ENCODE measurements at regions not wholly inside any gene's neighbourhood (a gene's known extent, or its start where the extent isn't known, plus 50 kb on each side); places are given as distances from the start of the nearest gene placed in this dataset.

- intact Hi-C loops (cut with micrococcal nuclease): no loop called here
- no peaks in the 10 kb centered on the region for H3K9me3 Mint-ChIP-seq
Measured at GRCh38 chr2:111675419-111676194, 208.4 kb downstream of the ANAPC1 start.

GRCh38 chr2:111676291-111676822, 207.6 kb downstream of the ANAPC1 start:
- no peak for DNase-seq
- no peaks in the 10 kb centered on the region for H3K9me3 Mint-ChIP-seq
- peaks cover 11% of the 10 kb centered on the region for H3K27me3 Mint-ChIP-seq (ENCODE audit: low read depth)
- H3K36me3 Mint-ChIP-seq (ENCODE audit: low read depth): no peaks in the 10 kb centered on the region
- no peak overlapping the region for H3K4me3 Mint-ChIP-seq
- H3K27ac Mint-ChIP-seq: no peak overlapping the region
- H3K4me1 Mint-ChIP-seq (ENCODE audit: low read depth): peaks cover 5% of the 10 kb centered on the region
- CTCF ChIA-PET: interaction anchor here (2.3 kb wide), 1 partner anchor 15 kb away, joined by 7 read pairs; no protein-coding TSS in a partner anchor
- intact Hi-C loops (cut with micrococcal nuclease): no loop called here

More at GRCh38 chr2:111675419-111676194, 208.4 kb downstream of the ANAPC1 start:
- no peak for DNase-seq
- Mint-ChIP-seq H3K4me3 (no peak overlapping the region), H3K27ac (no peak overlapping the region), H3K4me1 (ENCODE audit: low read depth) (peaks cover 5% of the 10 kb centered on the region), H3K36me3 (ENCODE audit: low read depth) (no peaks in the 10 kb centered on the region), H3K27me3 (ENCODE audit: low read depth) (peaks cover 13% of the 10 kb centered on the region)
- CTCF ChIA-PET: no interaction called here

- H3K27me3 Mint-ChIP-seq (ENCODE audit: low read depth): peaks cover 11% of the 10 kb centered on the region
- H3K4me1 Mint-ChIP-seq (ENCODE audit: low read depth): peaks cover 5% of the 10 kb centered on the region
- intact Hi-C loops (cut with micrococcal nuclease): no loop called here
- no peaks in the 10 kb centered on the region for H3K36me3 Mint-ChIP-seq (ENCODE audit: low read depth)
- no peaks in the 10 kb centered on the region for H3K9me3 Mint-ChIP-seq
- no peak for DNase-seq
- H3K27ac Mint-ChIP-seq: no peak overlapping the region
- no peak overlapping the region for H3K4me3 Mint-ChIP-seq
- CTCF ChIA-PET: interaction anchor here (2.3 kb wide), 1 partner anchor 13 kb away, joined by 7 read pairs; no protein-coding TSS in a partner anchor
Measured at GRCh38 chr2:111678161-111678560, 205.8 kb downstream of the ANAPC1 start.

GRCh38 chr2:111678651-111679050, 205.3 kb downstream of the ANAPC1 start:
- Mint-ChIP-seq H3K36me3 (ENCODE audit: low read depth) (no peaks in the 10 kb centered on the region), H3K27ac (no peak overlapping the region), H3K4me3 (no peak overlapping the region), H3K27me3 (ENCODE audit: low read depth) (peaks cover 11% of the 10 kb centered on the region), H3K9me3 (no peaks in the 10 kb centered on the region), H3K4me1 (ENCODE audit: low read depth) (peaks cover 5% of the 10 kb centered on the region)
- CTCF ChIA-PET: interaction anchor here (2.3 kb wide), 1 partner anchor 13 kb away, joined by 7 read pairs; no protein-coding TSS in a partner anchor
- intact Hi-C loops (cut with micrococcal nuclease): no loop called here
- DNase-seq: no peak

GRCh38 chr2:111679202-111679601, 204.8 kb downstream of the ANAPC1 start:
- no peaks in the 10 kb centered on the region for H3K36me3 Mint-ChIP-seq (ENCODE audit: low read depth)
- H3K27ac Mint-ChIP-seq: no peak overlapping the region
- CTCF ChIA-PET: no interaction called here
- intact Hi-C loops (cut with micrococcal nuclease): no loop called here
- H3K27me3 Mint-ChIP-seq (ENCODE audit: low read depth): peaks cover 11% of the 10 kb centered on the region
- H3K4me1 Mint-ChIP-seq (ENCODE audit: low read depth): peaks cover 5% of the 10 kb centered on the region
- no peak for DNase-seq
- no peak overlapping the region for H3K4me3 Mint-ChIP-seq
- no peaks in the 10 kb centered on the region for H3K9me3 Mint-ChIP-seq

- no peaks in the 10 kb centered on the region for H3K4me1 Mint-ChIP-seq (ENCODE audit: low read depth)
- intact Hi-C loops (cut with micrococcal nuclease): no loop called here
- H3K27me3 Mint-ChIP-seq (ENCODE audit: low read depth): no peaks in the 10 kb centered on the region
- no peaks in the 10 kb centered on the region for H3K36me3 Mint-ChIP-seq (ENCODE audit: low read depth)
- no peak overlapping the region for H3K4me3 Mint-ChIP-seq
- no peak overlapping the region for H3K27ac Mint-ChIP-seq
- H3K9me3 Mint-ChIP-seq: no peaks in the 10 kb centered on the region
- DNase-seq: no peak
- CTCF ChIA-PET: no interaction called here
Measured at GRCh38 chr2:111684611-111685010, 199.4 kb downstream of the ANAPC1 start.

- CTCF ChIA-PET: no interaction called here
- DNase-seq: no peak
- Mint-ChIP-seq H3K36me3 (ENCODE audit: low read depth) (no peaks in the 10 kb centered on the region), H3K9me3 (no peaks in the 10 kb centered on the region), H3K4me3 (no peak overlapping the region), H3K27me3 (ENCODE audit: low read depth) (no peaks in the 10 kb centered on the region), H3K27ac (no peak overlapping the region), H3K4me1 (ENCODE audit: low read depth) (no peaks in the 10 kb centered on the region)
- intact Hi-C loops (cut with micrococcal nuclease): no loop called here
Measured at GRCh38 chr2:111685342-111685741, 198.7 kb downstream of the ANAPC1 start.

GRCh38 chr2:111686994-111687393, 197.0 kb downstream of the ANAPC1 start:
- no peaks in the 10 kb centered on the region for H3K4me1 Mint-ChIP-seq (ENCODE audit: low read depth)
- CTCF ChIA-PET: no interaction called here
- peaks cover 6% of the 10 kb centered on the region for H3K27me3 Mint-ChIP-seq (ENCODE audit: low read depth)
- H3K9me3 Mint-ChIP-seq: no peaks in the 10 kb centered on the region
- H3K27ac Mint-ChIP-seq: no peak overlapping the region
- no peak for DNase-seq
- intact Hi-C loops (cut with micrococcal nuclease): no loop called here
- H3K4me3 Mint-ChIP-seq: no peak overlapping the region
- no peaks in the 10 kb centered on the region for H3K36me3 Mint-ChIP-seq (ENCODE audit: low read depth)

GRCh38 chr2:111687911-111688310, 196.1 kb downstream of the ANAPC1 start:
- H3K36me3 Mint-ChIP-seq (ENCODE audit: low read depth): no peaks in the 10 kb centered on the region
- DNase-seq: no peak
- no peaks in the 10 kb centered on the region for H3K9me3 Mint-ChIP-seq
- intact Hi-C loops (cut with micrococcal nuclease): no loop called here
- no peak overlapping the region for H3K27ac Mint-ChIP-seq
- H3K27me3 Mint-ChIP-seq (ENCODE audit: low read depth): peaks cover 6% of the 10 kb centered on the region
- H3K4me1 Mint-ChIP-seq (ENCODE audit: low read depth): no peaks in the 10 kb centered on the region
- CTCF ChIA-PET: no interaction called here
- H3K4me3 Mint-ChIP-seq: no peak overlapping the region

GRCh38 chr2:111688482-111688881, 195.5 kb downstream of the ANAPC1 start:
- intact Hi-C loops (cut with micrococcal nuclease): no loop called here
- Mint-ChIP-seq H3K9me3 (no peaks in the 10 kb centered on the region), H3K27ac (no peak overlapping the region), H3K4me1 (ENCODE audit: low read depth) (no peaks in the 10 kb centered on the region), H3K4me3 (no peak overlapping the region), H3K27me3 (ENCODE audit: low read depth) (peaks cover 6% of the 10 kb centered on the region), H3K36me3 (ENCODE audit: low read depth) (no peaks in the 10 kb centered on the region)
- CTCF ChIA-PET: no interaction called here
- no peak for DNase-seq

- CTCF ChIA-PET: no interaction called here
- H3K9me3 Mint-ChIP-seq: no peaks in the 10 kb centered on the region
Measured at GRCh38 chr2:111689174-111689573, 194.8 kb downstream of the ANAPC1 start.

GRCh38 chr2:111689941-111690340, 194.1 kb downstream of the ANAPC1 start:
- Mint-ChIP-seq H3K4me3 (no peak overlapping the region), H3K36me3 (ENCODE audit: low read depth) (no peaks in the 10 kb centered on the region), H3K27me3 (ENCODE audit: low read depth) (peaks cover 11% of the 10 kb centered on the region), H3K27ac (no peak overlapping the region), H3K9me3 (no peaks in the 10 kb centered on the region), H3K4me1 (ENCODE audit: low read depth) (no peaks in the 10 kb centered on the region)
- DNase-seq: no peak
- CTCF ChIA-PET: no interaction called here
- intact Hi-C loops (cut with micrococcal nuclease): loop anchor here (10.0 kb wide), 1 partner anchor 65 kb away; no protein-coding TSS in a partner anchor

More at GRCh38 chr2:111689174-111689573, 194.8 kb downstream of the ANAPC1 start:
- H3K4me1 Mint-ChIP-seq (ENCODE audit: low read depth): no peaks in the 10 kb centered on the region
- no peak overlapping the region for H3K4me3 Mint-ChIP-seq
- no peak overlapping the region for H3K27ac Mint-ChIP-seq
- intact Hi-C loops (cut with micrococcal nuclease): no loop called here
- DNase-seq: no peak
- peaks cover 8% of the 10 kb centered on the region for H3K27me3 Mint-ChIP-seq (ENCODE audit: low read depth)
- H3K36me3 Mint-ChIP-seq (ENCODE audit: low read depth): no peaks in the 10 kb centered on the region
